SU-DHL-6 (cell line): ENCODE measurements at regions not wholly inside any gene's neighbourhood (a gene's known extent, or its start where the extent isn't known, plus 50 kb on each side); places are given as distances from the start of the nearest gene placed in this dataset.

Source experiments
- H2AFZ ChIP-seq: fragments of 200-600 bp; sonication (generic); 2 replicates; pipeline ENCODE4 v1.6.1; 2014; ENCODE audit warnings: low read depth, mild to moderate bottlenecking, moderate library complexity, mixed read lengths, antibody characterized with exemption, low read length; ENCODE audit not compliant: severe bottlenecking
- H3F3A ChIP-seq: fragments of 200-600 bp; shearing (Covaris generic); 2 replicates; pipeline ENCODE4 v1.6.0; 2016; ENCODE audit warnings: antibody characterized with exemption, mild to moderate bottlenecking; ENCODE audit not compliant: insufficient read depth
- H3K27ac ChIP-seq: fragments of 200-600 bp; sonication (generic); 2 replicates; pipeline ENCODE4 v1.5.1; 2016; ENCODE audit warnings: low read depth, mild to moderate bottlenecking, low read length, moderate library complexity, mixed read lengths
- H3K27me3 ChIP-seq: fragments of 200-600 bp; sonication (generic), shearing (Covaris generic); 2 replicates; pipeline ENCODE4 v1.6.0; 2014; ENCODE audit warnings: mild to moderate bottlenecking, low read length
- H3K36me3 ChIP-seq: fragments of 200-600 bp; sonication (generic); 2 replicates; pipeline ENCODE4 v1.6.1; 2014; ENCODE audit warnings: mild to moderate bottlenecking, low read length, mixed read lengths
- H3K4me2 ChIP-seq: fragments of 300-600, 200-600 bp; shearing (Covaris generic), sonication (generic); 2 replicates; pipeline ENCODE4 v1.6.0; 2014; ENCODE audit warnings: low read length, low read depth, mild to moderate bottlenecking; ENCODE audit not compliant: poor library complexity, severe bottlenecking
- H3K4me3 ChIP-seq: fragments of 200-600 bp; sonication (generic); 2 replicates; pipeline ENCODE4 v1.5.1; 2014; ENCODE audit warnings: antibody characterized with exemption, low read length, mild to moderate bottlenecking, mixed read lengths; ENCODE audit not compliant: insufficient read depth, poor library complexity, severe bottlenecking
- H3K79me2 ChIP-seq: fragments of 200-600 bp; sonication (generic); 2 replicates; pipeline ENCODE4 v1.6.1; 2014; ENCODE audit warnings: mild to moderate bottlenecking, low read length, moderate library complexity; ENCODE audit not compliant: insufficient read depth
- H3K9ac ChIP-seq: fragments of 200-600 bp; sonication (generic); 2 replicates; pipeline ENCODE4 v1.7.0; 2014; ENCODE audit warnings: mild to moderate bottlenecking, low read length
- H3K9me2 ChIP-seq: fragments of 200-600 bp; sonication (generic); replicated peaks from 2 replicates; pipeline ENCODE4 v1.6.1; 2014; ENCODE audit warnings: low read length; ENCODE audit not compliant: insufficient read depth
- H3K9me3 ChIP-seq: fragments of 200-600 bp; sonication (generic); 2 replicates; pipeline ENCODE4 v1.6.1; 2014; ENCODE audit warnings: low read length, mixed read lengths; ENCODE audit not compliant: insufficient read depth
- H4K20me1 ChIP-seq: fragments of 200-600 bp; sonication (generic); 2 replicates; pipeline ENCODE4 v1.6.1; 2014; ENCODE audit warnings: low read depth, mild to moderate bottlenecking, antibody characterized with exemption, low read length, moderate library complexity, mixed read lengths
- EZH2phosphoT487 ChIP-seq: fragments of 200-600 bp; sonication (generic), shearing (Covaris generic); conservative IDR thresholded peaks from 2 replicates; pipeline ENCODE4 v1.6.1; 2018; ENCODE audit warnings: mild to moderate bottlenecking, antibody characterized with exemption, low read length, moderate library complexity, mixed read lengths
- TF ChIP-seq, protein P1 (sequence below): fragments of 200-600 bp; sonication (generic); IDR thresholded peaks from one replicate; pipeline ENCODE4 v1.5.1; 2017; ENCODE audit warnings: antibody characterized with exemption, mild to moderate bottlenecking, low read length, moderate library complexity; ENCODE audit not compliant: insufficient read depth, poor library complexity, severe bottlenecking

DNA sequence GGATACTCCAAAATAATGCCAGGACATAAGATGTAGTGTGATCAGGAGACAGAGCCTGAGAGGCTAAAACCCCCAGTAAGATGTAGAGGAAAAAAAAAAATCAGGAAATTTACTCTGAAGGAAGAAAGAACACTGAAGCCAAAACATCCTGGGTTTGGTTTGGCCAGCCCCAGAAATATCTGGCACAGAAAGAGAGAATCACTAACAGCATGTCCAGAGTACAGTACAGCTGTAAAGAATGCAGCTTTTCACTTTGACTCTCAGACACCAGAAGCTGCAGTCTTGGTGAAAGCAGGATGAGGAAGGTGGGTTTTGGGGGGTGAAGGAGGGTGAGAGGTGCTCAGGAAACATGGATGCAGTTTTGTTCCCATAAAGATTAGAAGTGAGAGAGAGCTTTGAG, 1577.7 kb upstream of the ACVR2A start:
- H3K4me3 ChIP-seq: no peak overlapping the region
- no peaks in the 10 kb centered on the region for H3K79me2 ChIP-seq
- H3K9me2 ChIP-seq: no peaks in the 10 kb centered on the region
- H3F3A ChIP-seq: no peaks in the 10 kb centered on the region
- no peaks in the 10 kb centered on the region for H3K27me3 ChIP-seq
- TF ChIP-seq, protein P1, sequence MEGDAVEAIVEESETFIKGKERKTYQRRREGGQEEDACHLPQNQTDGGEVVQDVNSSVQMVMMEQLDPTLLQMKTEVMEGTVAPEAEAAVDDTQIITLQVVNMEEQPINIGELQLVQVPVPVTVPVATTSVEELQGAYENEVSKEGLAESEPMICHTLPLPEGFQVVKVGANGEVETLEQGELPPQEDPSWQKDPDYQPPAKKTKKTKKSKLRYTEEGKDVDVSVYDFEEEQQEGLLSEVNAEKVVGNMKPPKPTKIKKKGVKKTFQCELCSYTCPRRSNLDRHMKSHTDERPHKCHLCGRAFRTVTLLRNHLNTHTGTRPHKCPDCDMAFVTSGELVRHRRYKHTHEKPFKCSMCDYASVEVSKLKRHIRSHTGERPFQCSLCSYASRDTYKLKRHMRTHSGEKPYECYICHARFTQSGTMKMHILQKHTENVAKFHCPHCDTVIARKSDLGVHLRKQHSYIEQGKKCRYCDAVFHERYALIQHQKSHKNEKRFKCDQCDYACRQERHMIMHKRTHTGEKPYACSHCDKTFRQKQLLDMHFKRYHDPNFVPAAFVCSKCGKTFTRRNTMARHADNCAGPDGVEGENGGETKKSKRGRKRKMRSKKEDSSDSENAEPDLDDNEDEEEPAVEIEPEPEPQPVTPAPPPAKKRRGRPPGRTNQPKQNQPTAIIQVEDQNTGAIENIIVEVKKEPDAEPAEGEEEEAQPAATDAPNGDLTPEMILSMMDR: no peak
- TF ChIP-seq EZH2phosphoT487: no peak
- no peak overlapping the region for H2AFZ ChIP-seq
- H3K9me3 ChIP-seq: no peaks in the 10 kb centered on the region
- H3K27ac ChIP-seq: no peak overlapping the region
- no peaks in the 10 kb centered on the region for H4K20me1 ChIP-seq
- H3K36me3 ChIP-seq: no peaks in the 10 kb centered on the region
- no peak overlapping the region for H3K9ac ChIP-seq
- no peak overlapping the region for H3K4me2 ChIP-seq

DNA sequence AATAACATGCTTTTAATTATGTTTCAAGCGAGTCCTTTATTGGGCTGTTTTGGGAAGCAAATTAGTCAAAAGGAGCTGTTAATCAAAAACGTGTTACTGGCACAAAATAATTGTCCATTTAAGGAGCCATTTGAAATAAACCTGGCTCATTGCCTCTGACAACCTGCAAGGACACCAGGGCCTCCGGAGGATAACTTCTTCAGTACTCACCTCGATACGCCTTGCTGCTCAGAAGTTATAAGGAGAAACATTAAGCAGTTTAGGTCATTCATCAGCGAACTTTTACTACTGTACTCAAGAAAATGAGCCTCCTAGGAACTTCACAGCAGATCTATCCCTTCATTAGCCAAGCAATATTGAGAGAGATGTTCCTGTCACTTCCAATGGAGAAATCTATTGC, 1579.2 kb upstream of the ACVR2A start:
- Histone ChIP-seq H3K27ac (no peak overlapping the region), H4K20me1 (no peaks in the 10 kb centered on the region), H3K4me2 (no peak overlapping the region), H3K9me3 (no peaks in the 10 kb centered on the region), H3K4me3 (no peak overlapping the region), H3K36me3 (no peaks in the 10 kb centered on the region), H3K9ac (no peak overlapping the region), H2AFZ (no peak overlapping the region), H3K27me3 (no peaks in the 10 kb centered on the region), H3F3A (no peaks in the 10 kb centered on the region), H3K79me2 (no peaks in the 10 kb centered on the region), H3K9me2 (no peaks in the 10 kb centered on the region)
- TF ChIP-seq, protein P1: no peak
- no peak for TF ChIP-seq EZH2phosphoT487

DNA sequence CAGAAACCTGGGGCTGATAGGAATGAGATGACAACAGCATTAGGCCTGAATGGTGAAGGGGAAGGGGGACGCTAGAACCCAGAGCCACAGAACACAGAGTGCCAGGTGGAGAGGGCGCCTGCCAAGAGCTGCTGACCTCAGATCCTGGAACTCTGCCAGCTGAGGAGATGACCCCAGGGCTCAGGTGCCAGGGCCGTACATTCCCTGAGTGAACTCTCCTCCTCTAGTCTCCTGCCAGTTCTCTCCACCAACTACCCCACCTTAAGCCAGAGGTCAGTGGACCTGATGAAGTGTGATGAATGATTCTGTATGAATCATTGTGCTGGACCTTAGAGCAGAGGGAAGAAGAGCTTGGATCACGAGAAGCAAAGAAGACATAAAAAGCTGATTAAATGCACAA, 1582.2 kb upstream of the ACVR2A start:
- Histone ChIP-seq H3K9me2 (no peaks in the 10 kb centered on the region), H2AFZ (no peak overlapping the region), H3K4me3 (no peak overlapping the region), H4K20me1 (no peaks in the 10 kb centered on the region), H3K9ac (no peak overlapping the region), H3K79me2 (no peaks in the 10 kb centered on the region), H3F3A (no peaks in the 10 kb centered on the region), H3K4me2 (no peak overlapping the region), H3K27ac (no peak overlapping the region), H3K27me3 (no peaks in the 10 kb centered on the region), H3K36me3 (no peaks in the 10 kb centered on the region), H3K9me3 (no peaks in the 10 kb centered on the region)
- TF ChIP-seq, protein P1: no peak
- TF ChIP-seq EZH2phosphoT487: no peak

DNA sequence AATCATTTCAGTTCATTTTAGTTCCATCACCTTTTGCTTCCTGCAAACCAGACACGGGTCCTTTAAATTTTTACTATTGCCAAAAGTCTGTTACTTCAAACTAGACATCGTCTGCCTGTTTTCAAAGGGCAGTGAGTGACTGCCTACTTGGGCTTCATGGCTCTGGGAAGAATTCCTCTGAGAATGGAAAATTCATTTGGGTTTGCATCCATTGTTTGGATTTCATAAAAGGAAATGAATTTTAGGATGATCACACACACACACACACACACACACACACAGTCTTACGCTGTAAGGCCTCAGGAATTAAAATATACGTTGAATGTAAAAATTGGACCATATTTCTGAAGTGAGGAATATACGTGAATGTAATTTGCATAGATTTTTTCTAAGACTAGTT, 1584.3 kb upstream of the ACVR2A start:
- no peaks in the 10 kb centered on the region for H3K27me3 ChIP-seq
- no peak overlapping the region for H3K9ac ChIP-seq
- no peak overlapping the region for H2AFZ ChIP-seq
- TF ChIP-seq EZH2phosphoT487: no peak
- TF ChIP-seq, protein P1: no peak
- no peaks in the 10 kb centered on the region for H3F3A ChIP-seq
- H3K79me2 ChIP-seq: no peaks in the 10 kb centered on the region
- H3K4me2 ChIP-seq: no peak overlapping the region
- H3K9me3 ChIP-seq: no peaks in the 10 kb centered on the region
- no peaks in the 10 kb centered on the region for H3K36me3 ChIP-seq
- no peak overlapping the region for H3K4me3 ChIP-seq
- H3K27ac ChIP-seq: no peak overlapping the region
- no peaks in the 10 kb centered on the region for H4K20me1 ChIP-seq
- no peaks in the 10 kb centered on the region for H3K9me2 ChIP-seq
